ENCODE measurements at regions not wholly inside any gene's neighbourhood (a gene's known extent, or its start where the extent isn't known, plus 50 kb on each side); places are given as distances from the start of the nearest gene placed in this dataset.

DNA sequence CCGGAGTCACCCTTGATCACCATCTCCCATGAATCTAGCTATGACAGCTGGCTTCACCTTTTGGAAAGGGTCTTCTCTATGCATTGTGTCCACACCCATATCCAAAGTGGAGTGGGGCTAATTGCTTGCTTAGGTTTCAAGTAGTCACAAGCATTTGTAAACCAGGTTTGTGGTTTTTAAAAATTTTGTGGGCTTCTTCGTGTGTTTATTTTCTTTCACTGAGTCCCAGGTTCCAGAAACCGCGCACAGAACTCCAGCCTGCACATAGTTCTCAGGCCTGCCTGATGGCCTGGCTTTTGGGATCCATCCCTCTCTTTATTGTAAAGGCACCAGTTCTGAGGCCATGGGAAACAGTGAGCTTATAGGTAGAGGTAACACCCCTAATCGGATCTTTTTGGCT is 70.2 kb upstream of the TLR3 start:
- Histone ChIP-seq H3K9me3 (ENCODE audit: low read depth) (no peaks in the 10 kb centered on the region), H3K27ac (peak overlapping the region; percentile 0), H3K36me3 (no peaks in the 10 kb centered on the region), H3K27me3 (no peaks in the 10 kb centered on the region), H3K4me3 (no peak overlapping the region), H3K4me1 (ENCODE audit: low read depth) (peaks cover 1% of the 10 kb centered on the region)
- no peak for DNase-seq (ENCODE audit: low read depth in 1 of 2, low spot score in 1 of 2)
- TF ChIP-seq, protein P1, sequence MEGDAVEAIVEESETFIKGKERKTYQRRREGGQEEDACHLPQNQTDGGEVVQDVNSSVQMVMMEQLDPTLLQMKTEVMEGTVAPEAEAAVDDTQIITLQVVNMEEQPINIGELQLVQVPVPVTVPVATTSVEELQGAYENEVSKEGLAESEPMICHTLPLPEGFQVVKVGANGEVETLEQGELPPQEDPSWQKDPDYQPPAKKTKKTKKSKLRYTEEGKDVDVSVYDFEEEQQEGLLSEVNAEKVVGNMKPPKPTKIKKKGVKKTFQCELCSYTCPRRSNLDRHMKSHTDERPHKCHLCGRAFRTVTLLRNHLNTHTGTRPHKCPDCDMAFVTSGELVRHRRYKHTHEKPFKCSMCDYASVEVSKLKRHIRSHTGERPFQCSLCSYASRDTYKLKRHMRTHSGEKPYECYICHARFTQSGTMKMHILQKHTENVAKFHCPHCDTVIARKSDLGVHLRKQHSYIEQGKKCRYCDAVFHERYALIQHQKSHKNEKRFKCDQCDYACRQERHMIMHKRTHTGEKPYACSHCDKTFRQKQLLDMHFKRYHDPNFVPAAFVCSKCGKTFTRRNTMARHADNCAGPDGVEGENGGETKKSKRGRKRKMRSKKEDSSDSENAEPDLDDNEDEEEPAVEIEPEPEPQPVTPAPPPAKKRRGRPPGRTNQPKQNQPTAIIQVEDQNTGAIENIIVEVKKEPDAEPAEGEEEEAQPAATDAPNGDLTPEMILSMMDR (IDR thresholded peaks at IDR 0.05; ENCODE audit: low read depth, low read length), result no peak

DNA sequence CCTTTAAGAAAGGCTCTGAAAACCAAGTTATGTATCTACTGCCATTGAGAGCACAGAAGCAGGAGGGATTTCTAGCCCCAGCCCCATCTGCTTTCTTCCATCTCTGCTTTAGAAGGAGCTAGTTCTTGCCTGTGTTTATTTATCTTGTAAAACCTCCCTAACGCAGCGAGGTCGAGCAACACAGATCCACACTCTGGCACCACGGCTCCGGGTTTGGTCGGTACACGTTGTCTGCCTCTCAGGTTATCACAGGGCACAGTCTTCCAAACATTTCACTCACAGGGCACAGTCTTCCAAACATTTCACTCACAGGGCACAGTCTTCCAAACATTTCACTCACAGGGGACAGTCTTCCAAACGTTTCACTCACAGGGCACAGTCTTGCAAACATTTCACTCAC is 69.7 kb upstream of the TLR3 start:
- no peak overlapping the region for H3K4me3 ChIP-seq
- TF ChIP-seq, protein P1 (IDR thresholded peaks at IDR 0.05; ENCODE audit: low read depth, low read length), result no peak
- peak overlapping the region; percentile 0 for H3K27ac ChIP-seq
- no peaks in the 10 kb centered on the region for H3K4me1 ChIP-seq (ENCODE audit: low read depth)
- no peaks in the 10 kb centered on the region for H3K36me3 ChIP-seq
- DNase-seq (ENCODE audit: low read depth in 1 of 2, low spot score in 1 of 2), result no peak
- no peaks in the 10 kb centered on the region for H3K9me3 ChIP-seq (ENCODE audit: low read depth)
- no peaks in the 10 kb centered on the region for H3K27me3 ChIP-seq

DNA sequence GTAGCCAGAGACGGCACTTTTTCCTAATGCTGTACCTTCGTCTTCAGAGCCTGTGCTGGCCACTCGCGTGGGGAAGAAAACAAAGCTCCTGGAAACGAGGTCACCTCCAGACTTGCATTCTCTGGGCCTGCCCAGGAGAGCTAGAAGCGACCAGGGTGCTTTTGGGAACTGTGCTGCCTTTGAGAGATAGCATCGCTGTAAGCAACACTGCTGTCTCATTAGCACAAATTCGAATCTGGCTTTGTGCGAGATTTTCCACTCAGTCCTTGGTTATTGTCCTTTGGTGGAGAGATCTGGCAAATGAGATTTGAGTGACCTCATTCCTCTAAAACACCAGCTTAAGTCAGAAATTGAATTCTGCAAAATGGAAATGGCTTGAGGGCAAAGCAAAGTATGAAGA is 66.1 kb upstream of the TLR3 start:
- Histone ChIP-seq H3K9me3 (ENCODE audit: low read depth) (no peaks in the 10 kb centered on the region), H3K27me3 (no peaks in the 10 kb centered on the region), H3K36me3 (no peaks in the 10 kb centered on the region), H3K27ac (no peak overlapping the region), H3K4me3 (no peak overlapping the region), H3K4me1 (ENCODE audit: low read depth) (no peaks in the 10 kb centered on the region)
- DNase-seq (ENCODE audit: low read depth in 1 of 2, low spot score in 1 of 2), result no peak
- TF ChIP-seq, protein P1 (IDR thresholded peaks at IDR 0.05; ENCODE audit: low read depth, low read length), result no peak

DNA sequence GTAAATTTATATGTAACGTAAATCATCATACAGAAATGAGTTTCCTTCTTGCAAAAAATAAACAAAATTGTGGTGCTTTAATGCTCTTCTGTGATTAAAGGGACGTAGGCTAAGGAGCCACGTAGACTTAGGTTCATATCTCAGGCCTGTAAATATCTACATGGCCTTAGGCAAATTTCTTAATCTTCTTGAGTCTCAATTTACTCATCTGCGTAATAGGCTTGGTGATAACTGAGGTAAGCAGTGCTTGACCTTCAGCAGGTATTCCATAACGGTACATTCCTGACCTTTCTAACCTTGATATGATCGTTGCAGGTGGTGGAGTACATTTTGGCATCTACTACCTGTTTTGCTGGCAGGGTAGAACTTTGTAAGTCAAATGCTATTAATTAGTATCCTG is 65.2 kb upstream of the TLR3 start:
- no peaks in the 10 kb centered on the region for H3K36me3 ChIP-seq
- TF ChIP-seq, protein P1 (IDR thresholded peaks at IDR 0.05; ENCODE audit: low read depth, low read length), result no peak
- no peak for DNase-seq (ENCODE audit: low read depth in 1 of 2, low spot score in 1 of 2)

DNA sequence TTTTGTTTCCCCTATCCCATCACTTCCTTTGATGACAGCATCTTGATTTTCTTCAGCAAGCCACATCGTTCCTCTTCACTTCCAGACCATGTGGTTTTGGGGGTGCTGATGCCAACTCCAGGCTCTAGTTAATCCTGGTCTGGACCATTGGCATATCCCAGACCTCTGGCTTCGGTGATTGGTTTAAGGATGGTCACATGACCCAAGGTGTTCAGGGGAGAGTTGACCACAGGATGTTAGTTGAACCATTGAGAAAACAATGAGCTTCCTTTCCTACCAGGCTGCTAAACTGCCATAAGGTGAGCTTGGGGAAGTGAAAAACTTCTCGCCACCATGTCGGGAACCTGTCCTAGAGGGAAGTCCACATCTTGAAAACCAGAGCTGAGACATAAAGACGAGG is 60.9 kb upstream of the TLR3 start:
- Histone ChIP-seq H3K9me3 (ENCODE audit: low read depth) (no peaks in the 10 kb centered on the region), H3K4me3 (no peak overlapping the region), H3K27ac (no peak overlapping the region), H3K27me3 (no peaks in the 10 kb centered on the region), H3K4me1 (ENCODE audit: low read depth) (no peaks in the 10 kb centered on the region), H3K36me3 (no peaks in the 10 kb centered on the region)
- no peak for DNase-seq (ENCODE audit: low read depth in 1 of 2, low spot score in 1 of 2)
- TF ChIP-seq, protein P1 (IDR thresholded peaks at IDR 0.05; ENCODE audit: low read depth, low read length), result no peak

More for the DNA sequence above, 65.2 kb upstream of the TLR3 start:
- Histone ChIP-seq H3K4me3 (no peak overlapping the region), H3K27ac (no peak overlapping the region), H3K4me1 (ENCODE audit: low read depth) (no peaks in the 10 kb centered on the region), H3K27me3 (no peaks in the 10 kb centered on the region), H3K9me3 (ENCODE audit: low read depth) (no peaks in the 10 kb centered on the region)

DNA sequence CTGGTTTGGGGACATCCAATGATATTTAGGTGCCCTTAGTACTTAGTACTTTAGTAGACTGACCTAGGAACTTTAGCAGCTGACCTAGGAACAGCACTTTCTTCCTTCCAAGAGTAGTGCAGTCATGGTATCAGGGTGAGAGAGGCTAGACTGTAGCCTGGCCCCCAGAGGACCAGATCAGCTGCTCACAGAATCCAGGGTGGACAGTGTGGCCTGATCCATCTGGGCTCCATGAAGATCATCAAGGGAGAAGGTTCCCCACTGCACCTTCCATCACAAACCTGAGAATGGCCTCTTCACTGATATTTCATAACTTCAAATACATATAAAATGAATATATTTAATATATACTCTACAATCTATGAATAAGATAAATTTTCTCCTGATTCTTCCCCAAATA is 59.0 kb upstream of the TLR3 start:
- H3K4me3 ChIP-seq, result no peak overlapping the region
- TF ChIP-seq, protein P1 (IDR thresholded peaks at IDR 0.05; ENCODE audit: low read depth, low read length), result no peak
- no peaks in the 10 kb centered on the region for H3K36me3 ChIP-seq
- no peaks in the 10 kb centered on the region for H3K9me3 ChIP-seq (ENCODE audit: low read depth)
- no peaks in the 10 kb centered on the region for H3K27me3 ChIP-seq
- H3K4me1 ChIP-seq (ENCODE audit: low read depth), result no peaks in the 10 kb centered on the region
- no peak for DNase-seq (ENCODE audit: low read depth in 1 of 2, low spot score in 1 of 2)
- H3K27ac ChIP-seq, result no peak overlapping the region
